ENCODE measurements at regions not wholly inside any gene's neighbourhood (a gene's known extent, or its start where the extent isn't known, plus 50 kb on each side); places are given as distances from the start of the nearest gene placed in this dataset.
A peak's percentile ranks its signal among the peaks of the same experiment; 100 is the strongest.
"Not testable (repeated sequence)": the region's sequence is repeated elsewhere in the genome, so short reads cannot be mapped to it uniquely, and the experiment has no call there.

DNA sequence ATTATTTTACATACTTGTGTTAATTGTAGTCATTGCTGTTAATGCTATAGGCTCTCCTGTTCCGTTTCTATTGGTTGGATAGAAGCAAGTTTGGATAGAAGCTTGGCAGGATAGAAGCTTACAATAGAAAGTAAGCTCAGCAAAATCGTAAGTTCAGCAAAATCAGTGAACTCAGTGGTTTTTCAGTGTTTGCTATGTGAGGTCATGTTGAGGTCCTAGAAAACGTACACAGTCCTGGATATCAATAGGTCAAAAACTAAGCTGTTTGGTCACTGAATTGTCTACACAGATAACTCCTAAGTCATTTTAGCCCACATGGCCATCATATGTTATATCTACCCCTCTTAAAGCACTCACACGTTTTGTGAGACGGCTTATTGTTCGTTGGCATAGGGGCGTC, 299.4 kb downstream of the MAN2A1 start:
- no peak for DNase-seq (ENCODE audit: low read depth in 4 of 4, low spot score in 3 of 4)

DNA sequence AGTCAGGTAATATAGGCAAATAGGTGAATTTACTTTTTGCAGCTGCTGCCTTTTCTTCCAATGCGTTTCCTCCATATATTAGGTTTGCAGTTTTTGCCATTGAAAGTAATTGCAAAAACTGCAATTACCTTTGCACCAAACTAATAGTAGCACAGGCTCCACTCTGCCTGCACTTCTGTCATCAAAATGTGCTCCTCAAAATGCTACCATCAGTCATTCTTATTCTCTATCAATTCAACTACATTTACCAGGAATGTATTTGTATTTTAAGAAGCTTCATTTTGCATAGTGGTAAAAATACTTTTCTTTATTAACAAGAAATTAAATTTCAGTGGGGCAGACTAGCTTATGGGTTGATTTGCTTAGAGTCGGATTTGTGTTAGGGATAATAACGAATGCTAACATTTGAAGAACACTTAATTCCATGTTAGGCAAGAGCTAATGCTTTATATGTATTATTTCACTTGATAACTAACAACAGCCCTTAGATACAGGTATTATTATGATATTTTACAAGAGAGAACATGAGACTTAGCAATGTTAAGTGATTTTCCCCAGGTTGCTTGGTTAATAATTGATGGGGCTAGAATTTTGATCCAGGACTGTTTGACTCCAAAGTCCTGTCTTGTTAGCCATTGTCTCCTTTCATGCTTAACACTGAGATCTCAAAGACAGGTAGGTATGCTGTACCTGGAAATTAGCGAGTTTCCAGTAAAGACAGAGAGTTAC, 300.4 kb downstream of the MAN2A1 start:
- peak in 1 of 4 donors; percentile 16 for DNase-seq (ENCODE audit: low read depth in 4 of 4, low spot score in 3 of 4)

DNA sequence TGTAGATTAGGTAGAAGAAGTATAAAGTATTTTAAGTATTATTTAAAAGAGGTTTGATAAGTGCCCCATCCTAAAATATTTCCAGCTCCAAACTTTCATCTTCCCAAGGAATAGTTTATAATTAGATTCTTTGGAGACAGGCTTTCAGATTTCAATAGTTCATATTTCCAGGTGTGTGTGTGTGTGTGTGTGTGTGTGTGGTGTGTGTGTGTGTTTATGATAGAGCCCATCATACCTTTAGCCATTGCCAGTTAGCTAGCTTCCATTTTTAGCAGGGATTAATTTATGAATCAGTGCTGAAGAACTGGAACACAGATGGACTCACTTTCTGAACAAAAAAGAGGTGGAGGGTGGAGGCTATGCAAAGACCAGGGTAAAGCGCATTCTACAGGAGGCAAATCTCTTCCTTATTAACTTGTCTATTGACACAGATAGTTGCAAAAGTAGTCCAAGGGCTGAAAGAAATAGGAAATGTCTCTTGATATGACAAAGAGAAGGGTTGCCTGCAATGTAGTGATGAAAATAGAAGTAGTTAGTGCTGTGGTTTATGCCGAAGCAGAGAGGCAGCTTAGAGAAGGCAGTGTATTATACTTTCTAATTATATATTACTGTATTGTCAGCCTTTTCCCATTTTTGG, 301.1 kb downstream of the MAN2A1 start:
- DNase-seq (ENCODE audit: low read depth in 4 of 4, low spot score in 3 of 4) = no peak

DNA sequence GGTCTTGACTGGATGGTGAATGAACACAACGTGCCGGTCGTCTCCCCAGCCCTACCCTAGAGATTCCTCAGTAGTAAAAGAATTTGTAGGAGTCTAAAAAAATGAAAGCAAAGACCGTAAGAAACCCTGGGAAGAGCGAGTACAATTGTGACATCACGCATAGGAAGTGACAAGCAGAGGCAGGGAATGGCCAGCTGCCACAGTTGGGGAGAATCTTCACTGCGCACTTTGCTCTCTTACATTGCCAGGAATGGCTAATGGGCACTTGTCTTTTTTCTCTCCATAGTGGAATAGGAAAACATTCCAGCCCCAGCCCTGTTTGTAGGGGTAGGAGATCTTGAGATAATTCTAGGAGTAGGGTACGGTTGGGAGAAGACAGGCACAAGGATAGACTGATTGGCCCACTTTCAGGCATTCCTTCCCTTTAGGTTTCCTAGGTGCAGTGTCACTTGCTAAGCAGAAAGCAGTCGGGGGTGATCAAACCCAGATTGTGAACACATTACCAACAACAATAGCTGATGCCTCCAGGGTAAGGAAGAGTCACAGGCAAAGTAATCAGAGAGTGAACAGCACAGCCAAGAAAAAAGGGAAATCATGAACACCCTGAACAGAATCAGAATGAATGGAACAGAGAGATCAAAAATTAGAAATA, 302.7 kb downstream of the MAN2A1 start:
- DNase-seq (ENCODE audit: low read depth in 4 of 4, low spot score in 3 of 4) = no peak

DNA sequence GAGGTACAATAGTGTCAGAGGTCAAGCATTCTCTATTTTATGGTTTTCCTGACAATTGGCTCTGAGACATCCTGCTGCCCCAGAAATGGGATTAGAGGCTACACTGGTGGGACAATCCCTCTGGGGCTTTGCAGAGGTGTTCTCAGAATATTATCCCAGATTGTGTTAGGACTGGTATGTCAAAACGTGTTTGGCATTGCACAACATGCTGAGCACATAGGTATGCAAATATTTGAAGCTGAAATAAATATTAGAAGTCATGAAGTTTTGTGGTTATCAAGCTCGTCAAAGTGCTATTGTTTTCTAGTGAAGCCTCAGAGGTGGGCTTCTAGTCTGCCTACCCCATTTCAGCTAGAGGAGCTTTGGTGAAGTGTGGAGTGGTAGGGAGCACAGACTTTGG, 304.4 kb downstream of the MAN2A1 start:
- no peak for DNase-seq (ENCODE audit: low read depth in 4 of 4, low spot score in 3 of 4)

DNA sequence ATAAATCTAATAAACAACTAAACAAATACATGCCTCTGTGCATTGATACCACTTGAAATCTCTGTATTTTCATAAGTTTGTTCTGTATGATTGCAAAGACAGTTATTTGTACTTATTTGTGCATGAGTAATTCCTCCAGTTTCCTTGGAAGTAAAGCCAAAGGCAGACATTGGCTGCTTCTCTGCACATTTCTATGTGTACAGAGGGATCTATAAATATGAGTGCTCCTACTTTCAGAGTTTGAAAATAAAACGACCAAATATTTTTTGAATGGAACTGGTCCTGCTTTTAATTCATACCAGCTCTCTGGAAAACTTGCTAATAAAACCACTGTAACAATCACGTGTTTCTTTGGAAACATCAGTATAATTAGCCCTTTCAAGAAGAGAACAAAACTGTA, 306.5 kb downstream of the MAN2A1 start:
- DNase-seq (ENCODE audit: low read depth in 4 of 4, low spot score in 3 of 4) = no peak

DNA sequence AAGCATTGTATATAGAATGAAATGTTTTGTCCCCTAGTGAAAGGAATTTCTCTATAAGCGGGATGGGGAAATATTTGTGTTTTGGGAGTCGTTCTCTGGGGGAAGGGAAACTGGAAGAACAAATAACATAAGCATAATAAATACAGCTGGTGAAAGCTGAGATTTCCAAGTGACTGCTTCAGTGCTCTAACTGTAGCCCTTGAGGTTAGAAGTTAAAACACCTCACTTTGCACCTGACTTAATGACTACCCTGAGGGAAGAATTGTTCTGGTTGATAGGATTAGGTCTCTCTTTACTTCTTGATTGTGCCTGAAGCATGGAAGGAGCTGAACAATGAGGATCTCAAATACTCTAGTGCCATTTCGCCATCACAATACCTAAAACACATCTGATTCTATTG, 307.4 kb downstream of the MAN2A1 start:
- peak in 3 of 4 donors; percentile 3 to 20 (median 9) for DNase-seq (ENCODE audit: low read depth in 4 of 4, low spot score in 3 of 4)

DNA sequence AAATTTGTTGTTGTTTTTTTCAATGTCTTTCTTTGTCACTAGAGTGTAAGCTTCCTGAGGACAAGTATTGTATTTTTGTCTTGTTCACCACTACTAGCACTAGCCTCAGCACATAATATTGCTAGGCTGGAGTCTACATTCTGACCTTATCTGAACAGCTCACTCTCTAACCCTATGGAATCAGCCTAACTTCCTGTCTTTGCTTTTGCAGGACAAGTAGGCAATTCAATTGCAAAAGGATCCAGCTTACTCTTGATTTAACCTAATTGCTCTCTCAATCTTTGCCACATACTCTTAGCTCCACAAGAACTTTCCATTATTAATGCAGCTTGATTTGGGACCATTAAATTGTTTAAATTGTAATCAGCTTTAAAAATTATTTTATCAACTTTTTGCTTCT, 308.5 kb downstream of the MAN2A1 start:
- no peak for DNase-seq (ENCODE audit: low read depth in 4 of 4, low spot score in 3 of 4)

DNA sequence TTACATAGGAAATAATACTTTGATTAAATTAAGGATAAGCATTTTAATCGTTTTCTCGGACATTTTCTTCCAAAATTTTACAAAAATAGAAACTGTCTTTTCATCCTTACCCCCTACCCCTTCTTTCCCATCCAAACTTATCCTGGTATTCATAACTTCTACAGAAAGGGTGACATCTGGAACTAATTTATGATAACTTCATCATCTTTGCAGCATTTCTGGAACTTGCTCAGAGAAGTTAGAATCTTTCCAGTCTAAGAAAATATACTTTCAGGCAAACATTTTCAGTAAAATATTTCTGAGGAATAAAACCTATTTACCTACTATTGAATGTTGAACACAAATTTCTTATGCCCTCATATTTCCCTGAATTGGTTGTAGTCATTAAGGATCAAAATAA, 309.0 kb downstream of the MAN2A1 start:
- DNase-seq (ENCODE audit: low read depth in 4 of 4, low spot score in 3 of 4) = no peak

DNA sequence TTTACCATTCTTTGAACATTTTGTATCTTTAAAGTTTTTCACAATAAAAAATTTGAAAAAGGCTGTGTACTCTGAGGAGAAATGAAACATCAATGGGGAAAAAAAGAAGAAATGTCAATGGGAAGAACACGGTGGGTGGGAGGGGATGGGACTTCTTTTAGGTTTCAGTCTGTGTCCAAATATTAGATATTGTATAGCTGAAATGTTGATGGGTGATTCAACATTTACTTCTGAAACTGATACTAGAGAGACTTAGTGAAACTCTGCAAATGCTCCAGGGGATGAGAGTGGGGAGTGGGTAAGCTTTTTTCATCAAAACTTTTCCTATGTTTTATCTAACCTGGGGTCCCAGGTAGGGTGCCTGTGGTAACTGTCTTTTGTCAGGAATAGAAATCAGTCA, 311.9 kb downstream of the MAN2A1 start:
- DNase-seq (ENCODE audit: low read depth in 4 of 4, low spot score in 3 of 4) = no peak

DNA sequence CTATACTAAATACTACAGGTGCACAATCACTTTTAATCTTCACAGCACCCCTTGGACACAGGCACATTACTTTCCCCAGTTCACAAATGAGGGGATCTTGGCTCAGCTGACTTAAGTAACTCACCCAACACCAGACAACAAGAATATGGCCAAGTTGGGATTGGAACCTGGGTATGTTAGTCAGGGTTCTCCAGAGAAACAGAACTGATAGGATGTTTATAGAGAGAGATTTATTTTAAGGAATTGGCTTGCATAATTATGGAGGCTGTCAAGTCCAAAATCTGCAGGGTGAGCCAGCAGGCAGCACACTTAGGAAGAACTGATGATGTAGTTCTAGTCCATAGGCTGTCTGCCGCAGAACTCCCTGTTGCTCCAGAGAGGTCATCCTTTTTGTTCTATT, 312.9 kb downstream of the MAN2A1 start:
- DNase-seq (ENCODE audit: low read depth in 4 of 4, low spot score in 3 of 4) = no peak

DNA sequence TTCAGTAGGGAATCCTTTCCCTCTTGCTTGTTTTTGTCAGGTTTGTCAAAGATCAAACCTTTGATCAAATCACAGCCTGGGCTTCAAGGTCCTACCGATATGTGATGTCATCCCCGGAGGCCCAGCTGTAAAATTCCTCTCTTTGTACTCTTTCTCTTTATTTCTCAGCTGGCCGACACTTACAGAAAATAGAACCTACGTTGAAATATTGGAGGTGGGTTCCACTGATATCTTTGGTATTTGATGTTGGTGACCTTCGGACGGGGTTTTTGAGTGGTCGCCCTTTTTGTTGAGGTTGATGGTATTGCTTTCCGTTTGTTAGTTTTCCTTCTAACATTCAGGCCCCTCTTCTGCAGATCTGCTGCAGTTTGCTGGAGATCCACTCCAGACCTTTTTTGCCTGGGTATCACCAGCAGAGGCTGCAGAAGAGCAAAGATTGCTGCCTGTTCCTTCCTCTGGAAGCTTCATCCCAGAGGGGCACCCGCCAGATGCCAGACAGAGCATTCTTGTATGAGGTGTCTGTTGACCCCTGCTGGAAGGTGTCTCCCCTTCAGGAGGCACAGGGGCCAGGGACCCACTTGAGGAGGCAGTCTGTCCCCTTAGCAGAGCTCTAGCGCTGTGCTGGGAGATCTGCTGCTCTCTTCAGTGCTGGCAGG, 316.3 kb downstream of the MAN2A1 start:
- DNase-seq (ENCODE audit: low read depth in 4 of 4, low spot score in 3 of 4) = not testable (repeated sequence)

DNA sequence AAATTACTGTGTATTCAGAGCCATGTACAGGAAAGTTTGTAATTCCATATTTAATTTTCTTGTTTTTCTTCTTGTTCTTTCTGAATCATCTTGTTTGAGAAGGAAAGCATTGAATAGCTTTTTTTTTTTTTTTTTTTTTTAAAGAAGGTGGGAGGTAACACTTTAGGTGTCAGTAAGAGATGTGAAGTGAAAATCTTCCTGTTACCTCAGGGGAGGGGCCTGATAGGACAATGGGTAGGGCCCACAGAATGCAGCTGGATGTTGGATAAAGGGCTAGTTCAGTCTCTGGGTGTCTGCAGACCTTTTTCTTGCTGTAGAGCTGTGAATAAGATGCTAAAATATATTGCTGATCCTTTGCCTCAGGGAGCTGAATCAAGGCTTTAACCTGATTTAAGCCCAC, 317.4 kb downstream of the MAN2A1 start:
- no peak for DNase-seq (ENCODE audit: low read depth in 4 of 4, low spot score in 3 of 4)

DNA sequence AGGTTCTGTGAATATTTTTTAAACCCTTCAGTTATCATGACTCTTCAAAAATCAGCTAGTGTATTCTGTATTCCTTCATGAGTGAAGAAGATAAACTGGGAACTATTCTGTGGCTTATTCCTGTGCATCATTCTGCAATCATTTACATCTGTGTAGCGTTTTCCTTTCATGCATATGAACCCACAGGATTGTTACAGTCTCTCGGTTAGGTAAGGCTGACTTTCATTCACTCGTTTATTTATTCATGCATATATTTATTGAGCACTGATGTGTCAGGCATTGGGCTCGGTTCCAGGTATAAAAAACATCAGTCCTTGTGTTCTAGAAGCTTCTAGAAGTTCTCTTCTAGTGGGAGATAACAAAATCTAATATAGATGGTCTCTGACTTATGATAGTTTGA, 318.4 kb downstream of the MAN2A1 start:
- DNase-seq (ENCODE audit: low read depth in 4 of 4, low spot score in 3 of 4) = no peak

DNA sequence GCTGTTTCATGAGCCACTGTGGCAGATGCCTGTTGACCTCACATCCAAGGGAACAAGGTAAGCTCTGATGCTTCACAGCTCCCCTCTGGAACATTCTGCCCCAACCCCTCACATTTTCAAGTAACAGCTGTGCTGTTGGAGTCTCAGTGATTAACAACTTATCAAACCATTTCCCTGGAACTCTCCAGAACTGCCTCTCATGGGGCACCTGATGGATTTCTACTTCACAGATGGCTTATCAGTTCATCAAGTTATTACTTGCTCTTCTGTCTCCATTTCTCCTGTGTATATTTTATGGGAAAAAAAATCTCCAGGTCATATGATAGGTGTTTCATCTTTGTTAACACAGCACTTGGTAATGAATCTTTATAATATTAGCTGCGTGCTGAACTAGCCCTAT, 322.4 kb downstream of the MAN2A1 start:
- no peak for DNase-seq (ENCODE audit: low read depth in 4 of 4, low spot score in 3 of 4)

DNA sequence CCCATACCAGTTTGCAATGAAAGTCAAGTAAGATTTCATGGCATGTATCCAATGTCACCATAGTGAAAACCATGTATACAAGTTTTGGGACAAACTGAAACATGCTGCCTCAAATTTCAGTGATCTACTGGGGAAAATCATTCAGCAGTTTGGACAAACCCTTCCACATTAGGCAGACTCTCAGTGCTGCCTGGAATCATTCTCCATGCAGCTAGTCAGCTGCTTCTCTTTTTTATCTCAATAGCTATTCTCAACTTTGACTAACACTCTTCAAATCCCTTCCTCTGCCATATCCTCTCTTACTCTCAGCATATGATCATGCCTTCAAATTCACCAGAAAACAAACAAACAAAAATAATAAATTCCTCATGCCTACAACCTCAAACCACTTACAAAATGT, 323.3 kb downstream of the MAN2A1 start:
- DNase-seq (ENCODE audit: low read depth in 4 of 4, low spot score in 3 of 4) = no peak

DNA sequence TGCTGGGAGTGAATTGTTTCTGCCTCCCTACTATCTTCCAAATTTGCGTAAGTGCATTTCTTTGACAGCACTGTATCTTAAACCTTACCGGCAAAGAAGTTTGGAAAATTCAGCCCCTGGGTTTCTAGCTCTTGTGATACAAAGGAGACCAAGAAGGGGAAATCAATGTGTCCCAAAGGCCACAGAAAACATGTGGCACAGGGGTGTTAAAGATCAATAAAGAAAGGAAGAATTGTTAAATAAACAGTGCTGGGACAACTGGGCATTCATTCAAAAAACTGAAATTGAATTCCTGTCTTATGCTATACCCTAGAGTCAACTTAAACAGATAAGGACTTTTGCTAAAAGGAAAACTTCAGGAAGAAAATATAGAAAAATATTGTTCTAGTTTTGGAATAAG, 328.1 kb downstream of the MAN2A1 start:
- DNase-seq (ENCODE audit: low read depth in 4 of 4, low spot score in 3 of 4) = no peak

DNA sequence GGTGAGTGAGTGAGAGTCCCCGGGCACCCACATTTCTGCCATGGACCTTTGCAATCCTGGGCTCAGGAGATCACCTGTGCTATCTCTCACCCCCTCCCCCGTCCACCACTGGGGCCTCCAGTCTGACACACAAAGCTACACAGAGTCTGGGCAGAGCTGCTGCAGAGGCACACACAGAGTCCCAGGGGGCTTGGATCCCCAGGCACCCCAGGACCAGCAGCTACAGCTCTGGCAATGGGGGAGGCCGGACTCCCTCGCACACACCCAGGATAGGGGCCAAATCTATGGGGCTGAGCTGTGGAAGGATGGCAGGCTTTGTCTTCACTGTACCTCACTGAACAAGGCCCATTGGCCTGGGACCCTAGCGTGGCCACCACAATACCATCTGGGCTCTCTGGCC, 328.8 kb downstream of the MAN2A1 start:
- DNase-seq (ENCODE audit: low read depth in 4 of 4, low spot score in 3 of 4) = no peak

DNA sequence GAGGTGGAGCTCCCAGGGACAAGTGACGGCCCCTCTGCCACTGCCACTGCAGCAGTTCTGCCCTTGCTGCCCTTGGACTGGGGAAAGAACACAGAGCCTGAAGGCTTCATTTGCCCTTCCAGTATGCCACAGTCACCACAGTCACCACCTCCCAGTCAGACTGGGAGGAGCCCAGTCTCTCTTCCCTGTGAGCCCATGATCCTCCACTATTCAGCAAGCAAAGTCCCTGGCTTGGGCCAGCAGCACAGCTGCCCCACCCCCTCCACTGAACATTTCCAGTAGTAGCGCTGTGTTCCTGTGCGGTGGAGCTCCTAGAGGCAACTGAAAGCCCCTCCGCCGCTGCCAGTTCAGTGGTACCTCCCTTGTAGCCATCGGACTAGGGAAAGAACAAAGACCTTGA, 329.4 kb downstream of the MAN2A1 start:
- no peak for DNase-seq (ENCODE audit: low read depth in 4 of 4, low spot score in 3 of 4)

DNA sequence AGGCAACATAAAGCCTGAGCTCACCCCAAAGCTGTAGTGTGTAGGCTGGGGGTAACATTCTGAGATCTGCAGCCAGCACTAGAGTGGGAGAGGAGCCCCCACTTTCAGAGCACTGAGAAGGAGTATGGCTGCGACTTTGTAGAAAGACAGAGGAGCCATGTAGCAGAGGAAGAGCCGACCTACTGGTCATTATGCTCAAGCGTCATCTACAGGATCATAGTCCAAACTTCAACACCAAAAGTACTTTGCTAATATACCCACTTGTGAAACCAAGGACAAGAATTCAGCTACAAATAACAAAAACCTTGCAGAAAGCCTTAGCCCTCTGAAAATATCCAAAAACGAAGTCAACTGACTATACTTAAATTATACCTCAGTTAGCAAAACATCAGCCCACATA, 330.1 kb downstream of the MAN2A1 start:
- DNase-seq (ENCODE audit: low read depth in 4 of 4, low spot score in 3 of 4) = no peak

DNA sequence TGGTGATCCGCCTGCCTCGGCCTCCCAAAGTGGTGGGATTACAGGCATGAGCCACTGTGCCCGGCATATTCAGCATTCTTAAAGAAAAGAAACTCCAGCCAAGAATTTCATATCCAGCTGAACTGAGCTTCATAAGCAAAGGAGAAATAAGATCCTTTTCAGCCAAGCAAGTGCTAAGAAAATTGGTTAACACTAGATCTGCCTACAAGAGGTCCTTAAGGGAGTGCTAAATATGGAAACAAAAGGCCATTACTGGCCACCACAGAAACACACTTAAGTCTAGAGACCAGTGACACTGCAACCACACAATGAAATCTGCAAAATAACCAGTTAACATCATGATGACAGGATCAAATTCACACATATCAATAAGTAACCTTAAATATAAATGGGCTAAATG, 331.5 kb downstream of the MAN2A1 start:
- DNase-seq (ENCODE audit: low read depth in 4 of 4, low spot score in 3 of 4) = no peak

DNA sequence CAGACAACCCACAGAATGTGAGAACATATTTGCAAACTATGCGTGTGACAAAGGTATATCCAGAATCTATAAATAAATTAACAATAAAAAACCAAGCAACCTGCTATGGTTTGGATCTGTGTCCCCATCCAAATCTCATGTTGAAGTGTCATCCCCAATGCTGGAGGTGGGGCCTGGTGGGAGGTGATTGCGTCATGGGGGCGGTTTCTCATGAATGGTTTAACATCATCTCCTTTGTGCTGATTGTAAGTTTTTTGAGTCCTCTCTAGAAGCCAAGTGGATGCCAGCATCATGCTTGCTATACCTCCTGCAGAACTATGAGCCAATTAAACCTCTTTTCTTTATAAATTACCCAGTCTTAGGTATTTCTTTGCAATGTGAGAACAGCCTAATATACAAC, 335.4 kb downstream of the MAN2A1 start:
- DNase-seq (ENCODE audit: low read depth in 4 of 4, low spot score in 3 of 4) = no peak

Data from right renal pelvis (tissue), 4 donors.